ENCODE measurements at regions not wholly inside any gene's neighbourhood (a gene's known extent, or its start where the extent isn't known, plus 50 kb on each side); places are given as distances from the start of the nearest gene placed in this dataset.

DNA sequence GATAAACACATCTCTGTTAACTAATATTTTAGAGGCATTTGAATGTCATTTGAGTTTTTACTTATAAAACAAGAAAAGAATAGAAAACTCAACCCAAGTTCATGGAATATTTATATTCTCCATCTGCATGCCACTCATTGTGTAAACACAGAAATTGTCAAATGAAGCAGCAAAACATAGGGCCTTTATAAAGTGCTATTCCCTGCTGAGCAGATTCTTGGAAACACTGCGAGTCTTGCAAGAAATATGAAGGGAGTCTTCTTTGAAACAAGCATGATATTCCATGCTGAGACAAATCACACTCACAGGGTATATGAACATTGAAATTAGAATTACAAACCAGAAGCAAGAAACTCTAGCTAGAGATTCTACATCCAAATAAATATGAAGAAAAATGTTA, 655.8 kb downstream of the BRINP3 start:
- H3K79me2 ChIP-seq (ENCODE audit: insufficient read depth) = no peaks in the 10 kb centered on the region
- no peaks in the 10 kb centered on the region for H4K20me1 ChIP-seq (ENCODE audit: insufficient read depth)
- no peaks in the 10 kb centered on the region for H3K27me3 ChIP-seq (replicated peaks; ENCODE audit: insufficient read depth)
- H3K4me1 ChIP-seq (ENCODE audit: insufficient read depth) = no peaks in the 10 kb centered on the region
- no peaks in the 10 kb centered on the region for H3F3A ChIP-seq (ENCODE audit: insufficient read depth)
- no peak overlapping the region for H2AFZ ChIP-seq
- H3K9me3 ChIP-seq (ENCODE audit: low read depth) = no peaks in the 10 kb centered on the region
- H3K9ac ChIP-seq = no peak overlapping the region
- H3K4me3 ChIP-seq = no peak overlapping the region
- in situ Hi-C loops (cut with MboI) = no loop called here
- H3K9me2 ChIP-seq (ENCODE audit: insufficient read depth) = no peaks in the 10 kb centered on the region
- 0% methylated on average over 1 of the region's 1 CpG for WGBS, 2 experiments (ENCODE audit: low coverage in 1 of 2, low lambda C conversion rate in 2 of 2, missing lambda C conversion rate in 2 of 2)
- no peaks in the 10 kb centered on the region for H3K36me3 ChIP-seq (ENCODE audit: low read depth)
- no peak for DNase-seq
- TF ChIP-seq EZH2phosphoT487 (IDR thresholded peaks at IDR 0.05; ENCODE audit: insufficient read depth, low read depth) = no peak
- TF ChIP-seq EZH2 (IDR thresholded peaks at IDR 0.05; ENCODE audit: insufficient read depth, poor library complexity, severe bottlenecking) = no peak
- no peak overlapping the region for H3K27ac ChIP-seq
- no peak overlapping the region for H3K4me2 ChIP-seq (ENCODE audit: unreplicated experiment)

DNA sequence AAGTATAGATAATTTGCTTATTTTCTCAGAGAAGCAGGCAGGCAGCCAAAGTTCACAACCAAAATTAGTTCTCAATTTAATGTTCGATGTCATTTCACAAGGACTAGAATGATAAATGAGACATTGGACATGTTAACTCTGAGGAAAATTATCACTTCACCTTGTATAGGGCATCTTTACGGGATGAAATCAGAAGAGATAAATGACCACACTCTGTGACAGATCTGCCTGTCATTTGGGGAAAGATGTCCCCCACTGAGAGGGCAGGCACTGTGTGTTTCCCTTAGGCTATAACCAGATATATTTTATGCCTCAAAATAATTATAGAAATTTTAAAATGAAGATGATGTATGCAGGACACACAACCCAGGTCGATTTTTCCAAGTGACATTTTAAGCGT, 642.9 kb downstream of the BRINP3 start:
- no peak overlapping the region for H3K4me3 ChIP-seq
- no peaks in the 10 kb centered on the region for H3K9me3 ChIP-seq (ENCODE audit: low read depth)
- TF ChIP-seq EZH2phosphoT487 (IDR thresholded peaks at IDR 0.05; ENCODE audit: insufficient read depth, low read depth) (no peak), EZH2 (IDR thresholded peaks at IDR 0.05; ENCODE audit: insufficient read depth, poor library complexity, severe bottlenecking) (no peak)
- H3K79me2 ChIP-seq (ENCODE audit: insufficient read depth) = no peaks in the 10 kb centered on the region
- 15 to 25% methylated on average over 4 of the region's 4 CpGs for WGBS, 2 experiments (ENCODE audit: low coverage in 1 of 2, low lambda C conversion rate in 2 of 2, missing lambda C conversion rate in 2 of 2)
- H3F3A ChIP-seq (ENCODE audit: insufficient read depth) = no peaks in the 10 kb centered on the region
- H3K27ac ChIP-seq = no peak overlapping the region
- H3K9ac ChIP-seq = no peak overlapping the region
- H2AFZ ChIP-seq = no peak overlapping the region
- DNase-seq = no peak
- no peaks in the 10 kb centered on the region for H3K27me3 ChIP-seq (replicated peaks; ENCODE audit: insufficient read depth)
- H3K4me2 ChIP-seq (ENCODE audit: unreplicated experiment) = no peak overlapping the region
- H4K20me1 ChIP-seq (ENCODE audit: insufficient read depth) = no peaks in the 10 kb centered on the region
- no peaks in the 10 kb centered on the region for H3K9me2 ChIP-seq (ENCODE audit: insufficient read depth)
- H3K4me1 ChIP-seq (ENCODE audit: insufficient read depth) = no peaks in the 10 kb centered on the region
- in situ Hi-C loops (cut with MboI) = no loop called here
- no peaks in the 10 kb centered on the region for H3K36me3 ChIP-seq (ENCODE audit: low read depth)

DNA sequence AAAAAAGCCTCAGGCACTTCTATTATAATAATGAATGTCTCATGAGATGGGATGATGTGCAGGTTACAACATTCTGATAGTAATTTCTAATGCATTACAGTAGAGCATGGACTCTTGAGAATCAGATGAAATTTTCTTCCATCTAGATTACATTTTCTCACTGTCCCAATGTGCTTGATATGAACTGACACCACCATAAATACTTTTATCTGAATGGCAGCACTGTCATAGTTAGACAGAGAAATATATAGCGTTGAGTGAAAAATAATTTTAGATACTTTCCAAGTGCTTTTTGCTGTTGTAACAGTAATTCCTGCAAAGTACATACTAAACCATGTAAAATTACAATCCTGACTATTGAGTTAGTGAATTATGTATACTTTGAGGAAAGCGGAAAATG, 630.1 kb downstream of the BRINP3 start:
- Histone ChIP-seq H3K4me1 (ENCODE audit: insufficient read depth) (no peaks in the 10 kb centered on the region), H3K79me2 (ENCODE audit: insufficient read depth) (no peaks in the 10 kb centered on the region), H3K9me2 (ENCODE audit: insufficient read depth) (no peaks in the 10 kb centered on the region), H3K4me2 (ENCODE audit: unreplicated experiment) (no peak overlapping the region), H2AFZ (no peak overlapping the region), H3K27ac (no peak overlapping the region), H3F3A (ENCODE audit: insufficient read depth) (no peaks in the 10 kb centered on the region), H3K36me3 (ENCODE audit: low read depth) (no peaks in the 10 kb centered on the region), H3K9me3 (ENCODE audit: low read depth) (no peaks in the 10 kb centered on the region), H3K27me3 (replicated peaks; ENCODE audit: insufficient read depth) (no peaks in the 10 kb centered on the region), H3K4me3 (no peak overlapping the region), H4K20me1 (ENCODE audit: insufficient read depth) (no peaks in the 10 kb centered on the region), H3K9ac (no peak overlapping the region)
- WGBS, 2 experiments (ENCODE audit: low coverage in 1 of 2, low lambda C conversion rate in 2 of 2, missing lambda C conversion rate in 2 of 2) = 36 to 44% methylated on average over 2 of the region's 2 CpGs
- no peak for TF ChIP-seq EZH2phosphoT487 (IDR thresholded peaks at IDR 0.05; ENCODE audit: insufficient read depth, low read depth)
- no peak for TF ChIP-seq EZH2 (IDR thresholded peaks at IDR 0.05; ENCODE audit: insufficient read depth, poor library complexity, severe bottlenecking)
- no peak for DNase-seq
- in situ Hi-C loops (cut with MboI) = no loop called here

DNA sequence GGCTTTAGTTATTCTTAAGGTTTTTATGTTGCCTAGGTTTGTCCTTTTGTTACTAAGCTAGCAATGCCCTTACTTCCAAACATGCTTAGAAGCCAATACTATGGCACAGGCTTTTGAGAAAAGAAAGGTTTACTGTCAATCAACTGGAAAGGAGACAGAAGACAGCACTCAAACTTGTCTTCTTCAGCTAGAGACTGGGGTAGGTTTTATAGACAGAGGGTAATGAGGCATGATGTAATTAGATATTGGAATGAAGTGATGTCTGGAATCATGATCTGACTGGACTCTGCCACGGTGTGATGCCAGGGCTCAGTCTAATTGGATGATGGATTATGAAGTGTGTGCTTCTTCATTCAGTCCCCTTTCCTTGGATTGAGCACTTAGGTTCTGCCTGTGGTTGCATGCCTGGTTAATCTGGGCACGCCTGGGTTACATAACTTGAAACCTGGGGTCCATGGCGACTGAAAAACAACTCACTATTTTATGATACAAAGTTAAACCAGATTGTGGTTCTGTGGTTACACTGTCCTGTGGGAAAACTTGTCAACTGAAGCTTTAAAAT, 625.8 kb downstream of the BRINP3 start:
- H3F3A ChIP-seq (ENCODE audit: insufficient read depth) = no peaks in the 10 kb centered on the region
- in situ Hi-C loops (cut with MboI) = no loop called here
- no peak for DNase-seq

More for the DNA sequence above, 625.8 kb downstream of the BRINP3 start:
- Histone ChIP-seq H3K4me3 (no peak overlapping the region), H4K20me1 (ENCODE audit: insufficient read depth) (no peaks in the 10 kb centered on the region), H3K9me2 (ENCODE audit: insufficient read depth) (no peaks in the 10 kb centered on the region), H3K27me3 (replicated peaks; ENCODE audit: insufficient read depth) (no peaks in the 10 kb centered on the region), H2AFZ (no peak overlapping the region), H3K27ac (no peak overlapping the region), H3K9me3 (ENCODE audit: low read depth) (no peaks in the 10 kb centered on the region), H3K79me2 (ENCODE audit: insufficient read depth) (no peaks in the 10 kb centered on the region), H3K4me2 (ENCODE audit: unreplicated experiment) (no peak overlapping the region), H3K36me3 (ENCODE audit: low read depth) (no peaks in the 10 kb centered on the region), H3K4me1 (ENCODE audit: insufficient read depth) (no peaks in the 10 kb centered on the region), H3K9ac (no peak overlapping the region)
- TF ChIP-seq EZH2phosphoT487 (IDR thresholded peaks at IDR 0.05; ENCODE audit: insufficient read depth, low read depth) (no peak), EZH2 (IDR thresholded peaks at IDR 0.05; ENCODE audit: insufficient read depth, poor library complexity, severe bottlenecking) (no peak)
- WGBS, 2 experiments (ENCODE audit: low coverage in 1 of 2, low lambda C conversion rate in 2 of 2, missing lambda C conversion rate in 2 of 2) = 5 to 22% methylated on average over 3 of the region's 3 CpGs
